Stimulated activated CD8-positive, alpha-beta memory T cell treated with anti-CD3 and anti-CD28 coated beads, Interleukin-15, amount 100 ng/mL, for 4 hours (primary cell): ENCODE measurements at regions not wholly inside any gene's neighbourhood (a gene's known extent, or its start where the extent isn't known, plus 50 kb on each side); places are given as distances from the start of the nearest gene placed in this dataset.

Experiments used
- DNase-seq, 2 donors: peaks; one replicate each; pipeline ENCODE4 v3.0.0-alpha.2; 2020; ENCODE audit warnings: low read depth in 2 of 2

DNA sequence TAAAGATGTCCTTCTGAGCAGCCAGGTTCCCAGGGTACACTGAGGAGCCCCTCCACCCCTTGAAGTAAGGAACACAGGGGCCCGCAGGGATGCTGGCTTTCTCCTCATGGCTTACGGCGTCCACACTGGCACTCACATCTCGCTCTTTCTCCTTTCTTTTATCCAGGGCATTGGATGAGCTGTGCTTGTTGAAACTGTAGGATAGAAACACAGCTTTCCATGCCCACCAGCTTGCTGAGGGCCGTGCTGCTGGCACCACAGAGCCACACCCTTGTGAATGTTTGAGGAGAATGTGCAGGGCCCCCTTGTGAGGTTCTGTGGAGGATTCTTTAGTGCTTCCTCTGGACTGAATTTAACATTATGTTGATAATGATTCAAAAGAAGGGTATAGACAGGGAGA lies 51.7 kb upstream of the B3GAT1 start:
- no peak for DNase-seq
